Suppressor macrophage treated with lipopolysaccharide for 4 hours (primary cell): ENCODE measurements at regions not wholly inside any gene's neighbourhood (a gene's known extent, or its start where the extent isn't known, plus 50 kb on each side); places are given as distances from the start of the nearest gene placed in this dataset.

ENCODE experiments used
- DNase-seq: peaks from one replicate; pipeline ENCODE4 v3.0.0-alpha.2; 2020

DNA sequence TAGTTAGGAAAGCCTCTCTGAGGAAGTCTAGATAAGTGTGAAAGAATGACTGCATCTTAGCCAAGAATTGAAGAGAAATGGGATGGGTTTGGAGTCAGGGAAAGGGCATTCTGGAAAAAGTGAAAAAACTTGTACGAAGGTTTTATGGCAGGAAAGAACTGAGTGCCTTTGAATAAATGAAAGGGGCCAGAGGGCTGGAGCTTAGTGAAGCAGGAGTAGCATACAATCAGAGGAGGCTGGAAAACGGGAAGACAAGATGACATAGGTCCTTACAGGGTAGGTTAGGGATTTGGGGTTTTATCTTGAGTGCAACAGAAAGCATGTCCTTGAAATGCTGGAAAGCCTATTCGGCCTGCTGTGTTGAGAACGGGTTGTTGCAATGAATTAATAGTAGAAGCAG, 152.6 kb upstream of the RND3 start:
- no peak for DNase-seq

- DNase-seq, result no peak
These were observed 151.9 kb upstream of the RND3 start for GRCh38 chr2:150639383-150639782.

DNA sequence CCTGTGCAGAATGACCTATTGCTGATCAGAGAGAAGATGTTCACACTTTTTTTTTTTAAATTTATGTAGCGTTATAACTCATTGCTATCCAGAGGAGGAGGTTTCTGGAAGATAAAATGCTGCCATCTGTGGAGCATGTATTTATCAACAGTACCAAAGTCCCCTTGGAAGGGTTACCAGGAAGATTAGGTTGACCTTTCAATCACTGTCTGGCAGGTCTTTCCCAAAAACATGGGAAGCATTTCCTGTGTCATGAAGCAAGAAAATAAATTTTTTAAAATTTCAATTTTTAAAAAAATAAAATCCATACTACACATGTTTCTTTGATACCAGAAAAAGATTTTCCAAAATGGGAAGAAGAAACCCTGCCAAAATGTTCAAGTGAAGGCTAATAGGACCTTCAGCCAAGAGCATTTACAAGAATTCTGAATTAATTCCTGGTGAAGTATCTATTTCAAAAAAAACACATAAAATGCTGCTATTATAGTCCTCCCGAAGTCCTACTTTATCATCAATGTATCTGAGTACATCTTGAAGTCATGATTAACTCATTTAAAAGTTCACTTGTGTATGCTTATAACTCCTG, 143.9 kb upstream of the RND3 start:
- DNase-seq, result no peak

DNA sequence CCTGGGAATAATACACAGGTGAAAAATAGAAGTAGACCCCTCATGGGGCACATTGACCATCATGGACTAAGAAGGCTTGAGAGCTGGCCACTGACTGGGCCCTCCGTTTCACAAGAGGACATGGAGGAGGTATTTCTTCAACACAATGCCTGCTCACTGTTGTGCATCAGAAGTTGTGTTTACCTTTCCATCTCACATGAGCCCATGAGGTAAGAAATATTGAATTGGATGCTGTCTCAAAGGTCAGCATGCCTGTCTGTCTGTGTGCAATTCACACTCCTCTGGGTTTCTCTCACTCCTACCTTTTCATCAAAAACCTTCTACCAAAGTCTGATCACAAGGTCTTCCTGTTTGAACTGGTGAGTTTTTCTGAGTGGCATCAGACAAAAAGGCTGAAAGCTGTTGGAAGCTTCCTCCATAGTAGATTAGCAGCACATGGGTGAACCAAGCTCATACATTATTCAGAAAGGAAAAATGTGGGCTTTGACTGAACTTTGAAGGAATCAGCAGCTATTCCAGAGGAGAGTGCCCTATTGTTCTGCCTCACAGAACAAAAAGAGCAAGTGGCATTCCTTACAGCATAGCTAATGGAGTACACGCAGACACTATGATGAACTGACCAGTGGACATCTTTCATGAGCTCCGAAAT, 143.2 kb upstream of the RND3 start:
- DNase-seq, result no peak

- DNase-seq, result no peak
These were observed 140.1 kb upstream of the RND3 start for GRCh38 chr2:150627526-150627925.

- no peak for DNase-seq
These were observed 139.5 kb upstream of the RND3 start for GRCh38 chr2:150626934-150627411.

- DNase-seq, result no peak
These were observed 138.3 kb upstream of the RND3 start for GRCh38 chr2:150625741-150626140.

- DNase-seq, result peak; percentile 17
These were observed 137.8 kb upstream of the RND3 start for GRCh38 chr2:150625303-150625702.

DNA sequence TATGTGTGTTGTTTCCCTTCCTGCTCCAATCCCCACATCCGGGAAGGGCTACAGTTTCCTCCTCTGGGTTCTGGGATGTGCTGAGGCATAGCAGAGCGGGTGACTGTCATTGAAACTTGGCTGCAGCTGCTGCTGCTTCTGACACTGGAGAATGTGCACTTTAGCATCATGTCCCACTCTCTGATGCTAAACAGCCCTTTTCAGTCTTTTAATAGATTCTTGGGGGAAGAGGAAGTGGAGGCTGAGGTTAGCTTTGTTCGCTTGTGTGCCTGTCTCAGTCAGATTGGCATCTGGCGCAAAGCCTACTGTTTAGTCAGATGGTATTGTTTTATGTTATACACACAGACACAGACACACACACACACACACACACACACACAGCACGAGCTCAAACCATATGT, 136.5 kb upstream of the RND3 start:
- DNase-seq, result peak; percentile 12

- DNase-seq, result no peak
These were observed 134.2 kb upstream of the RND3 start for GRCh38 chr2:150621526-150622213.

DNA sequence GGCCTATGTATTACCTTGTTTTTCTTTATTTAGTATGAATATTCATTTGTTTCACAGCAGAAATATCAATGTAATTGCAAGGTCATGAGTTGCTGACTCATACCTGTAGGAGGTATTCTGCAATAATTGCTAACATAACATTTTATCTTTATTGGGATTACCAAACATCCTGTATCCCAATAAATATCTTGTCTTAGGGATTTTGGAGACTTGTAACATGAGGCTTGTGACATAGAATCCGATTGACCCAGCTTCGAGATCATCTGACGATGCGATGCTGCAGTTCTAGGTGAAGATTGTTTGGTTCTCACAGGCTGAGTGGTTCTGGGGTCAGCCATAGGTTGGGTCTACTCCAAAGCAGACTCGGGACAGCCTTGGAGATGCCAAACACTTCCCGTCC, 133.4 kb upstream of the RND3 start:
- no peak for DNase-seq

- no peak for DNase-seq
These were observed 132.9 kb upstream of the RND3 start for GRCh38 chr2:150620416-150620815.

- DNase-seq, result no peak
These were observed 132.3 kb upstream of the RND3 start for GRCh38 chr2:150619607-150620330.

DNA sequence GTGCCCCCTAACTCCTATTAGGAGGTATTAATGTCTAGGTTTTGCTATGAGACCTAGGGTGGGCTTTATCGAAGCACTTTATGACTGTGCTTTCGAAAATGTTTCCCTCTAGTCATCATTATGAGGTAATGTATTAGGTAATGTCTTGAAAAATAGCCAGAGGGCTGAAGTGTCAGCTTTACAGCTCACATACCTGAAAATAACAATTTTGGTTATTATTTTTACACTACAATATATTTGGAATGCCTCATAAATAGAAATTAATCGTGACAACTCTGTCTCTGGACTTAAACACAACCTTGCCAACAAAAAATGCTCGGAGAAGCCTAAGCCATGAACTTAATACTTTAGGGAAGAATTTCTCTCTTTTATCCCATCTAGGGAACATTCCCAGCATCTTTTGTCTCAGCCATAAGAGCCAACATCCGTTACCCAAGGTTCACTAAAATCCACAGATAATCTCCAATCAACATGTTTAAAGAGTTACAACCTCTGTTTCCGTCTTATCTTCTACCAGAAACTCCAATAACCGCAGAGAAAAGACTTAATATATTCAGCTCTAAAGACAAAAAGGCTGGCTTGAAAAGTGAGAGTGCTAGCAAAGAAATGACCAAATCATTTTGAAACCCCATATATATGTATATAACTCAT, 130.9 kb upstream of the RND3 start:
- DNase-seq, result no peak

DNA sequence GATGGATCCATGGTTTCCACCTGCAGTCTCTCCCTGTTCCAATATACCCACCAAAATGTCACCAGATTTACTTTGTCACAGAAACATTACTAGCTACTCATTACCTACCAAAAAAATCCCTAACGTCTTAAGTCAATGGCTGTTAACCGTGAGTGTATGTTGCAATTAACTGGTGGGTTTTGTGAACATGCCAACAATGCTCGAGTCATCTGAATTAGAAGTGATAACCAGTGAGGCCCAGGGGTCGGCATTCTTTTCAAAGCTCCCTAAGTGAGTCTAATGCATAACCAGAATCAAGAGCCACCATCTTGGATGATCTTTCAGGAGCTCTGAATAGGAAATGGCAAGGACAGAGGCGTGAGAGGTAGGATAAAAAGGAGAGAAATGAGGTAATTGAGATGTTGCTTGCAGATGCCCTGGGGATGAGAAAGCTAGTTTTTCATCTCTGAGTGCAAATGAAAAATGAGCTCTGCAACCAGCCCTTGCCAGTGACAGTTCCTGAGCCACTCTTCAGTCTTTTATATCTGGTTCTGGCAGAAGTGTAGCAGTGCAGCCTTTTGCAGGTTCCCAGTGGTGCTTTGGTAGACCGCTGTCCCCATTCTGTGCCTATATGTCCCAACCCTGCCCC, 130.0 kb upstream of the RND3 start:
- DNase-seq, result no peak

DNA sequence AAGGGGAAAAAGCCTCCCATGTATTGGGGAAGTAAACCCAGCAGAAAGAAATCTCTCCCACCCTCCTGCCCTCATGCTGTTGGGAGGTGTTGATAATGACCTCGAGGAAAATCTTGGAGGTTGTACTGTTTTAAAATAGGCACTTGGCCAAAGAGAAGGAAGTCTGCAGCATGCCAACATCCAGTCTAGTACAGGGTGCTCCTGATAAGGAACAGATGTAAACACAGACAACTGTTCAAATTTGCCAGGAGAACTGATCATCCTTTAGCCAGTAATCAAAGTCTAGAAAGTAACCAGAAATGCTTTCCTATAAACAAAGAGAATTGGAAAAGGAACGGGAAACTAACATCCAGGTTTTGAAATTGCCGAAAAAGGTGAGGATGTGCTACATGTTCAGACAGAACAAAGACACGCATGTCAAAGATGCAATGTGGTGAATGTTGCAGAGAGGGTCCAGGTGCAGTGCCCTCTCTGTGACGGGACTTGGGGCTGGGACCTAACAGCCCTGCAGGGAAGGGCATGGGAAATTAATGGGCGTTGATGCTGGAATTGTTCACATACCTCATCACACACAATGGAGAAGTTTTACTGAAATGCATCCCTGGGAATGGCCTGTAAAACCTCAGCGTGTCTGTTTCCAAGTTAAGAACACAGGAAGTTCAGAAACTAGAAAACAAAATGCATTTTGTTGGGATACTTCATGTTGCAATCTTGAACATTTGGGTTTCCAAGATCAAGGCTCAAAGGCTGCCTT, 125.7 kb upstream of the RND3 start:
- DNase-seq, result no peak

- DNase-seq, result no peak
These were observed 123.3 kb upstream of the RND3 start for GRCh38 chr2:150610670-150611279.

GRCh38 chr2:150609831-150610582, 122.5 kb upstream of the RND3 start:
- DNase-seq, result no peak

DNA sequence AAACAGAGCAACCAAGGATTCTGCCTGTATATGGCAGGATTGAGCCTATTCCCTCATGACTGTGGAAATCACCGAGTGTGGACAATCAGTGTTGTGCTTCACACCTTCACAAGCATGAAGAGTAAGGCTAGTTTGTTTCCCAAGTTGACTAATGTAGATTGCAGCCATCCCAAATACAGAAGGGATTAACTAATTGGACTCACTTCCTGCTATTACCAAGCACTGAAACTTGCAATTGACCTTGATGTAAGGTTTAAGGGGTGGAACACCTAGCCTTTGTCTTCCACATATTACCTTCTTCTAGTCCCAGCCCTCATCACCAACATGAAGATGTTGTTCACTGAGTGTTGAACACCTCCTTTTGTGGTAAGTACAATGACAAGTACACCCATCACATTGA, 120.9 kb upstream of the RND3 start:
- no peak for DNase-seq

GRCh38 chr2:150607390-150607811, 119.9 kb upstream of the RND3 start:
- DNase-seq, result no peak
